Astrocyte of the spinal cord (primary cell): ENCODE measurements at regions not wholly inside any gene's neighbourhood (a gene's known extent, or its start where the extent isn't known, plus 50 kb on each side); places are given as distances from the start of the nearest gene placed in this dataset.

Experiments used
- DNase-seq: peaks from one replicate; pipeline ENCODE4 v3.0.0; 2011; ENCODE audit warnings: low read depth, low spot score
- H3K4me3 ChIP-seq: 2 replicates; pipeline ENCODE4 v1.5.1; 2011; ENCODE audit warnings: low read depth, mild to moderate bottlenecking, low read length, moderate library complexity
- in situ Hi-C: cut with HindIII; loops from 2 replicates; pipeline ENCODE4 v1.10.0; 2017; ENCODE audit warnings: low sequenced_read_pairs
- TF ChIP-seq, protein P1 (sequence below): IDR thresholded peaks from 2 replicates; pipeline ENCODE4 v1.5.1; 2012; ENCODE audit warnings: low read depth, mild to moderate bottlenecking, low read length, inconsistent platforms

DNA sequence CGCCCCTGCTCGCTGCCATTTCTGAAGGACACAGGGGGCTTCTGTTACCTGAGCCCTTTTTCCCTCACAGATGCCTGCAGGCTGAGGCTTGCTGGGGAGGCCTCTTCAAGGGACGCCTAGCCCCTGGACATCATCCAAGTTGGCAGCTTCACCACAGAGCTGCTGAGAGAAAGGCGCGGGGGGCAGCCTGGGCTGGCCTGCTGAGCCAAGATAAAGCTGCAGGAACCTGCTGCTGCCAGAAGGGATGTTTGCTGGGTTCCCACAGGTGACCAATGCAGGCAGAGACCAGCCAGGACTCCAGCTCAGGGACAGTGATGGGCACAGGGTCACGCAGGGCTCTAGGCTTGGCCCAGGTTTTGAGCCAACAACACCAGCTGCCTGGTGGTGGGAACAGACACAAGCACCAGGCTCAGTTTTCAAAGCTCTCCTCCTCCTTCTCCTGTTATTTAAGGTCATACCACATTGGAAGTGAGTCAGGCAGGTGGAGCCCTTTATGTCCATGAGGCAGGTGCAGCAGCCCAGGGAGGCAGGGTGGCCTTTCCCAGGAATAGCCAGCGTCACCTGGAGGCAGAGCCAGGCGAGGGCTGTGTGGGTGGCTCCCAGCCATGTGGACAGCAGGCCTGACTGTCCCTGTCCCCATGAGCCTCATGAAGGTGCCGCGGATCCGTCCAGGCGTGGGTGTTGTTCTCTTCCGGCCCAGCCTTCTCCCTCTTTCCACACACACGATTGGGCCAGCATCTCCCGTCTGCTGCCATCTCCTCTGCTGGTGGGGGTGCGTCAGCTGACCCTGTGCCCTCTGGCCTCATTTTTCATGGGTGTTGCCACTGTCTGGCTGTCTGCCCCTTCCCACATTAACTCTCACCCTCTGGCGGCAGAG lies 515.5 kb upstream of the MYT1L start:
- in situ Hi-C loops: no loop called here
- no peak for DNase-seq
- TF ChIP-seq, protein P1, sequence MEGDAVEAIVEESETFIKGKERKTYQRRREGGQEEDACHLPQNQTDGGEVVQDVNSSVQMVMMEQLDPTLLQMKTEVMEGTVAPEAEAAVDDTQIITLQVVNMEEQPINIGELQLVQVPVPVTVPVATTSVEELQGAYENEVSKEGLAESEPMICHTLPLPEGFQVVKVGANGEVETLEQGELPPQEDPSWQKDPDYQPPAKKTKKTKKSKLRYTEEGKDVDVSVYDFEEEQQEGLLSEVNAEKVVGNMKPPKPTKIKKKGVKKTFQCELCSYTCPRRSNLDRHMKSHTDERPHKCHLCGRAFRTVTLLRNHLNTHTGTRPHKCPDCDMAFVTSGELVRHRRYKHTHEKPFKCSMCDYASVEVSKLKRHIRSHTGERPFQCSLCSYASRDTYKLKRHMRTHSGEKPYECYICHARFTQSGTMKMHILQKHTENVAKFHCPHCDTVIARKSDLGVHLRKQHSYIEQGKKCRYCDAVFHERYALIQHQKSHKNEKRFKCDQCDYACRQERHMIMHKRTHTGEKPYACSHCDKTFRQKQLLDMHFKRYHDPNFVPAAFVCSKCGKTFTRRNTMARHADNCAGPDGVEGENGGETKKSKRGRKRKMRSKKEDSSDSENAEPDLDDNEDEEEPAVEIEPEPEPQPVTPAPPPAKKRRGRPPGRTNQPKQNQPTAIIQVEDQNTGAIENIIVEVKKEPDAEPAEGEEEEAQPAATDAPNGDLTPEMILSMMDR: no peak
- no peak overlapping the region for H3K4me3 ChIP-seq

DNA sequence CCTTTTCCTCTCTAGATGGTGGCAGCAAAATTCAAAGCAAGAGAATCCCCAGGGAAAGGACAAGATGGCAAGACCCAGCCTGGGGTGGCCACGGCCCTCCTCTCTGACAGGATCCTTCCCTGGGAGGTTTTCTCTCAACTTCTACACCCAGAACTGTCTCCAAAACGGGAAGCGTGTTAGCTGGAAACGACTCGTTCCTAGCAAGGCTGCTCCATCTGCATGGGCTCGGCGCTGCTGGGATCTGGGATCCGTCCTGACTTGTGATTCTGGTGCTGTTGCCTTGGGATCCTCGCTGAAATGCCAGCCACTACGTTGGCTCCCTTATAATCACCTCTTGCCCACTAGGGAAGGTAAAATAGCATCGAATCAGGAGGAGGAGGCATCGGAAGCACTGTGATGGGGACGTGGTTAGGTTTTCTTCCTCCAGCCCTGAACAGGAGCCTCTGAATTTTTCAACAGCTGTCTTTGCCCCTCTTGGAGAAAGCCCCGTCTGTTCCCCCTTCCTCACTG lies 514.8 kb upstream of the MYT1L start:
- in situ Hi-C loops: no loop called here
- H3K4me3 ChIP-seq: no peak overlapping the region
- TF ChIP-seq, protein P1: no peak
- no peak for DNase-seq

DNA sequence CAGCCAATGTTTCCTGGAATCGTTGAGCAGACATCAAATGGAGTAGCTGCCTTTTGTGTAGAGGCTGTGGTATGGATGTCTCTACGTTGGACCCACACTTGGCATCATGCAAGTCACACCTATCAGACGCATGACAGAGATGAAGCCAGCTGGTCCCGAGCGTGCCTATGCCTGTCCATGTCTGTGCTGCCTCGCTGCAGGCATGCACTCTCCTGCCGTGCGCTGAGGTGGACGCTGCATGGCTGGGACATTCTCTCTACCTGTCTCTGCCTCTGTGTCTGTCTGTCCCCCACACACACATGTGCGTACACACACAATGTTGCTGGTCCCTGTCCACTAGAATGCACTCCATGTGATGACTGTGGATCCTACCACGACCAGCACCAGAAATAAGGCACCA lies 514.2 kb upstream of the MYT1L start:
- H3K4me3 ChIP-seq: no peak overlapping the region
- DNase-seq: no peak
- in situ Hi-C loops: no loop called here
- TF ChIP-seq, protein P1: no peak

DNA sequence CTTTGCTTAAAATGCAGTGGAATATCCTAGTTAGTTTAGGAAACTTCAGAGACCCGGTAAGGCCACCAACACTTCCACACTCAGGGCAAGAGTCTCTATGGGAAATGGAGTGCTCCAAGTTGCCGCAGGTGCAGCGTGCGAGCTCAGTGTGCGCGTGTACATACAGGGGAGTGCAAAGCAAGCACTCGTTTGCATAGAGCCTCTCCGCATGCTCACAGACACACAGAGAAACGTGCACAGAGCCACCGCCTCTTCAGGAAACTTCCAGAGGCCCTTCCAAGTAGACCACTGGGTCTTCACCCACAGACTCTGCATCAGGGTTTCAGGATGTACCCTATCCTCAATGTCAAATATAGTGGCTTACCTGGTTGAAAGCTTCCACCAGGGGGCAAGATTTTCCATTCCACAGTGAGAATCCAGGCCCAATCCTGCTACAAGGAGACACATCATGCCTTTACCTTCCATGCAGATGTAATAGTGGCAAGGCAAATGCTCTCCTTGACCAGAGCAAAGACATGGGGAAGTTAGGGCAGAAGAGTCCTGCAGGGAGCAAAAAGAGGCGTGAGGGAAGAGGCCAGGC lies 513.0 kb upstream of the MYT1L start:
- DNase-seq: no peak

DNA sequence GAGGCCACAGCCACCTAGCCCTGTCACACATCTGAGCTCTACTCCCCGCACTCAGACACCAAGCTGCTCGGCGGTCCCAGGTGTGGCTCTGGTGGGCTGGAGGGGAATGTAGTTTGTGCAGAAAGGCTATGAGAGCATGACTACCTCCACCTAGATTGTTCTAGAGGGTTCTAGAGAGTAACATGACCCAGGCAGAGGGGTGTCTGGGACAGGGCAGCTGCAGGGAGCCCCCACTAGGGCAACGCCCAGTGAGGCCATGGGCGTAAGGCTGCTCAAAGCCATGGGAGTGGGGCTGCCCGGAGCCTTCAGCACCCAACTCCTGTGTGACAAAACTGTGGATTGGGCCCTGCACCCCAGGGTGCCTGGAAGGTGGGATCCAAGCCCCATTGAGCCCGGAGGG lies 511.4 kb upstream of the MYT1L start:
- DNase-seq: no peak
- in situ Hi-C loops: no loop called here
- no peak overlapping the region for H3K4me3 ChIP-seq
- TF ChIP-seq, protein P1: no peak

More for the DNA sequence above, 513.0 kb upstream of the MYT1L start:
- H3K4me3 ChIP-seq: no peak overlapping the region
- TF ChIP-seq, protein P1: no peak
- in situ Hi-C loops: no loop called here

DNA sequence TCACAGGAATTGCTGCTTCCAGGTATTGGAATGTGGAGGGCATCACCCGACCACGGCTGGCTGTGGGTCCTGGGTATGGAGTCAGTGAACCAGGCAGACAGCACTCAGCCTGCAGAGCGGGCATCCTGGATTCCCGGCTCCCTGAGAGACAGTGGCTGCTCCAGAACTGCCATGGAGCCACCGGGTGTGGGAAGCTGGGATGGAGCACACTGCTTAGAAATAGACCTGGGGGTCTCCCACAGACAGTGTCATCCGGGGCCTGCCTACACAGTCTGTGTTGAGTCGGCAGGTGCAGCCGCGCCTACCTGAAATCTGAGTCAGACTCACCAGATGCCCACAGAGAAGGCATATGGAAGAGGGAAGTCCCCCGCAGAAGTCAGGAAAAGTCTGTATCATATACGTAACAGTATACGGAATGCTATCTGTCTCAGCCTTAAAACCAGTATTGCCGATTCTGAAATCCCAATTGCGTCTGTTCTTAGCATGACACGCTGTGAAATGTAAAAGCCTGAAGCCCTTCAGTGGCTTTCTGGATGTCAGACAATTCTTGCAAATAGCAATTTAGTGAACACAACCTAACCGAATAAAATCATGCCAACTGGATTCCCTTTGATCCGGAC lies 509.7 kb upstream of the MYT1L start:
- in situ Hi-C loops: no loop called here
- DNase-seq: no peak
- no peak overlapping the region for H3K4me3 ChIP-seq
- TF ChIP-seq, protein P1: no peak
